ENCODE measurements at regions not wholly inside any gene's neighbourhood (a gene's known extent, or its start where the extent isn't known, plus 50 kb on each side); places are given as distances from the start of the nearest gene placed in this dataset.
"Not testable (repeated sequence)": the region's sequence is repeated elsewhere in the genome, so short reads cannot be mapped to it uniquely, and the experiment has no call there.

DNA sequence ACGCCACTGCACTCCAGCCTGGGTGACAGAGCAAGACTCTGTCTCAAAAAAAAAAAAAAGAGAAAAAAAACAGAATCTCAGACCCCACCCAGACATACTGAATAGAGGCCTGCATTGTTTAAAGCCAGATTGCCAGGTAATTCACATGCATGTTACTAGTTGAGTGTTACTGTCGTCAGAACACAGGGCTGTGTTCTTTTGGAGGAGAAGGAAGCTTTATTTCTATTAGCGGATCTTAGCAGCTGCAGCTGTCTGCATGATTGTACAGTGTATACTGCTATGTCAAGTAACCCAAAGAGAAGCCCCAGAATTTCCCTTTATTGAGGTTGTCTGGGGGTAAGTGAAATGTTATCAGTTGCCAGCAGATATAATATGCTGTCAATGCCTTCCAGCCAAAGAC, 496.6 kb upstream of the NAALADL2 start:
- Histone ChIP-seq H3K27me3 (replicated peaks; ENCODE audit: insufficient read depth, low read depth, low read length, poor library complexity) (no peaks in the 10 kb centered on the region), H3K9me3 (ENCODE audit: low read depth, low read length, poor library complexity, severe bottlenecking) (no peaks in the 10 kb centered on the region), H3K27ac (ENCODE audit: low read depth, low read length, poor library complexity, severe bottlenecking) (no peak overlapping the region), H3K4me3 (ENCODE audit: low read depth, low read length, poor library complexity, severe bottlenecking) (no peak overlapping the region), H3K36me3 (ENCODE audit: insufficient read depth, low read length, poor library complexity, severe bottlenecking) (no peaks in the 10 kb centered on the region), H3K4me1 (ENCODE audit: insufficient read depth, low read length, poor library complexity, severe bottlenecking) (no peaks in the 10 kb centered on the region)
- intact Hi-C loops (cut with micrococcal nuclease; ENCODE audit: unreplicated experiment), result no loop called here
- TF ChIP-seq, protein P1, sequence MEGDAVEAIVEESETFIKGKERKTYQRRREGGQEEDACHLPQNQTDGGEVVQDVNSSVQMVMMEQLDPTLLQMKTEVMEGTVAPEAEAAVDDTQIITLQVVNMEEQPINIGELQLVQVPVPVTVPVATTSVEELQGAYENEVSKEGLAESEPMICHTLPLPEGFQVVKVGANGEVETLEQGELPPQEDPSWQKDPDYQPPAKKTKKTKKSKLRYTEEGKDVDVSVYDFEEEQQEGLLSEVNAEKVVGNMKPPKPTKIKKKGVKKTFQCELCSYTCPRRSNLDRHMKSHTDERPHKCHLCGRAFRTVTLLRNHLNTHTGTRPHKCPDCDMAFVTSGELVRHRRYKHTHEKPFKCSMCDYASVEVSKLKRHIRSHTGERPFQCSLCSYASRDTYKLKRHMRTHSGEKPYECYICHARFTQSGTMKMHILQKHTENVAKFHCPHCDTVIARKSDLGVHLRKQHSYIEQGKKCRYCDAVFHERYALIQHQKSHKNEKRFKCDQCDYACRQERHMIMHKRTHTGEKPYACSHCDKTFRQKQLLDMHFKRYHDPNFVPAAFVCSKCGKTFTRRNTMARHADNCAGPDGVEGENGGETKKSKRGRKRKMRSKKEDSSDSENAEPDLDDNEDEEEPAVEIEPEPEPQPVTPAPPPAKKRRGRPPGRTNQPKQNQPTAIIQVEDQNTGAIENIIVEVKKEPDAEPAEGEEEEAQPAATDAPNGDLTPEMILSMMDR (conservative IDR thresholded peaks at IDR 0.05; ENCODE audit: low read depth, low read length), result no peak
- TF ChIP-seq EZH2 (IDR thresholded peaks at IDR 0.05; ENCODE audit: borderline replicate concordance, low read depth, low read length, poor library complexity, severe bottlenecking), result no peak
- DNase-seq (ENCODE audit: low spot score), result no peak
- BruUV-seq (replicated peaks), result no TSS peak
- ChIA-PET POLR2A (ENCODE audit: low non-redundant PET) (no interaction called here), CTCF (no interaction called here)

DNA sequence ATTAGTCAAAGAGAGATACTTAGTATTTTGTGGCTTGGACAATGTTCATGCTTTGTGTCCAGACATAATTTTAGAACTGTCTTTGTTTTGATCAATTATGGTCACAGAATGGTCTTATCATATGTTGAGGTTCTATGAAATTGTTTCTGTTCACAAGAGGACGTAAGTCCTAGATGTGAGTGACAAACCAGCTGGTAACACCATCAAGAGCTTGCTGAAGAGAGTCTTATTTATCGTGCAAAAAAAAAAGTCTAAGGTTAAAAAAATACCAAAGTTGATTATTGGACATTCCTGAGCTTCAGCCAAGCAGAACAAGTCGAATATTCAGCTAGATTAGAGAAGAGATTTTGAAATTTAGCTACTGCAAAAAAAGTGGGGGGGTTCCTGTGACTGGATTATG, 495.9 kb upstream of the NAALADL2 start:
- DNase-seq (ENCODE audit: low spot score), result no peak
- Histone ChIP-seq H3K4me3 (ENCODE audit: low read depth, low read length, poor library complexity, severe bottlenecking) (no peak overlapping the region), H3K27me3 (replicated peaks; ENCODE audit: insufficient read depth, low read depth, low read length, poor library complexity) (no peaks in the 10 kb centered on the region), H3K4me1 (ENCODE audit: insufficient read depth, low read length, poor library complexity, severe bottlenecking) (no peaks in the 10 kb centered on the region), H3K9me3 (ENCODE audit: low read depth, low read length, poor library complexity, severe bottlenecking) (no peaks in the 10 kb centered on the region), H3K27ac (ENCODE audit: low read depth, low read length, poor library complexity, severe bottlenecking) (no peak overlapping the region), H3K36me3 (ENCODE audit: insufficient read depth, low read length, poor library complexity, severe bottlenecking) (no peaks in the 10 kb centered on the region)
- ChIA-PET CTCF (no interaction called here), POLR2A (ENCODE audit: low non-redundant PET) (no interaction called here)
- BruUV-seq (replicated peaks), result no TSS peak
- TF ChIP-seq, protein P1 (conservative IDR thresholded peaks at IDR 0.05; ENCODE audit: low read depth, low read length), result no peak
- no peak for TF ChIP-seq EZH2 (IDR thresholded peaks at IDR 0.05; ENCODE audit: borderline replicate concordance, low read depth, low read length, poor library complexity, severe bottlenecking)
- intact Hi-C loops (cut with micrococcal nuclease; ENCODE audit: unreplicated experiment), result no loop called here

DNA sequence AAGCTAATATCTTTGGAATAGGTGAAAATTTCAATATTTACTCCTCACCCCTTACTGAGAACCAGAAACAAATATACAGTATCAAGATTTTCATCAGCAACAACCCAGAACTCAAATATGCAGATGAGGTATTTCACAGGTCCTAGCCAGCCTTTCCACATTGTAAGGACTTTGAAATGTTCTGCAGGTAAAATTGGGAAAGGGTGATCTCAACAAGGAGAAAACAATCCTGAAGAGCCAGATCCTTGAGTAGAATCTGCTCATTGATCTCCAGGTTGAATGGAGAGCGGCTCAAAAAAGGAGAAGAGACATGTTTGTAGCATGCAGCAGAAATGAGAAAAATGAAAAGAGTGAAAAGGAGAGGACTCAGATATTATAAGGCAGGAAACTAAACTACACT, 493.3 kb upstream of the NAALADL2 start:
- H3K4me3 ChIP-seq (ENCODE audit: low read depth, low read length, poor library complexity, severe bottlenecking), result no peak overlapping the region
- H3K9me3 ChIP-seq (ENCODE audit: low read depth, low read length, poor library complexity, severe bottlenecking), result no peaks in the 10 kb centered on the region
- TF ChIP-seq, protein P1 (conservative IDR thresholded peaks at IDR 0.05; ENCODE audit: low read depth, low read length), result no peak
- TF ChIP-seq EZH2 (IDR thresholded peaks at IDR 0.05; ENCODE audit: borderline replicate concordance, low read depth, low read length, poor library complexity, severe bottlenecking), result no peak
- ChIA-PET CTCF (no interaction called here), POLR2A (ENCODE audit: low non-redundant PET) (no interaction called here)
- H3K27me3 ChIP-seq (replicated peaks; ENCODE audit: insufficient read depth, low read depth, low read length, poor library complexity), result no peaks in the 10 kb centered on the region
- no peaks in the 10 kb centered on the region for H3K4me1 ChIP-seq (ENCODE audit: insufficient read depth, low read length, poor library complexity, severe bottlenecking)
- BruUV-seq (replicated peaks), result no TSS peak
- H3K36me3 ChIP-seq (ENCODE audit: insufficient read depth, low read length, poor library complexity, severe bottlenecking), result no peaks in the 10 kb centered on the region
- intact Hi-C loops (cut with micrococcal nuclease; ENCODE audit: unreplicated experiment), result no loop called here
- no peak for DNase-seq (ENCODE audit: low spot score)
- no peak overlapping the region for H3K27ac ChIP-seq (ENCODE audit: low read depth, low read length, poor library complexity, severe bottlenecking)

DNA sequence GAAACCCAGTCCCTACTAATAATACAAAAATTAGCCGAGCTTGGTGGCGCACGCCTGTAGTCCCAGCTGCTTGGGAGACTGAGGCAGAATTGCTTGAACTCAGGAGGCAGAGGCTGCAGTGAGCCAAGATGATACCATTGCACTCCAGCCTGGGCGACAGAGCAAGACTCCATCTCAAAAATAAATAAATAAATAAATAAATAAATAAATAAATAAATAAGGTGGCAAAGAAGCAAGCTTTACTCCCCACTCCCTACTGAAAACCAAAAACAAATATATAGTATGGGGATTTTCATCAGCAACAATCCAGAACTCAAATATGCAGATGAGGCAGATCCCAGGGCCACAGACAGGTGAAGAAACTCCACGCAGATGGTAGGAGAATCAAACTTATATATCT, 492.2 kb upstream of the NAALADL2 start:
- DNase-seq (ENCODE audit: low spot score); CTCF ChIA-PET; H3K27ac ChIP-seq (ENCODE audit: low read depth, low read length, poor library complexity, severe bottlenecking); H3K27me3 ChIP-seq (replicated peaks; ENCODE audit: insufficient read depth, low read depth, low read length, poor library complexity); POLR2A ChIA-PET (ENCODE audit: low non-redundant PET); H3K9me3 ChIP-seq (ENCODE audit: low read depth, low read length, poor library complexity, severe bottlenecking); H3K4me1 ChIP-seq (ENCODE audit: insufficient read depth, low read length, poor library complexity, severe bottlenecking); intact Hi-C loops (cut with micrococcal nuclease; ENCODE audit: unreplicated experiment); H3K4me3 ChIP-seq (ENCODE audit: low read depth, low read length, poor library complexity, severe bottlenecking); BruUV-seq (replicated peaks); H3K36me3 ChIP-seq (ENCODE audit: insufficient read depth, low read length, poor library complexity, severe bottlenecking): not testable (repeated sequence)

All from A673 (cell line).